MM.1S (cell line): ENCODE measurements at regions not wholly inside any gene's neighbourhood (a gene's known extent, or its start where the extent isn't known, plus 50 kb on each side); places are given as distances from the start of the nearest gene placed in this dataset.

Source experiments
- CTCF ChIP-seq: fragments of 300-600 bp; sonication (generic); IDR thresholded peaks from 2 replicates; pipeline ENCODE4 v1.5.1; 2016; ENCODE audit warnings: antibody characterized with exemption, low read length, mixed read lengths
- EZH2phosphoT487 ChIP-seq: fragments of 300-600 bp; sonication (generic); IDR thresholded peaks from 2 replicates; pipeline ENCODE4 v1.6.1; 2018; ENCODE audit warnings: antibody characterized with exemption, low read length

GRCh38 chrX:94097868-94098267 is 423.9 kb downstream of the FAM133A start:
- TF ChIP-seq CTCF (no peak), EZH2phosphoT487 (no peak)
